PC-9 (cell line): ENCODE measurements at regions not wholly inside any gene's neighbourhood (a gene's known extent, or its start where the extent isn't known, plus 50 kb on each side); places are given as distances from the start of the nearest gene placed in this dataset.

ENCODE experiments used
- EZH2 ChIP-seq: fragments of 200-600 bp; sonication (generic); IDR thresholded peaks from 2 replicates; pipeline ENCODE4 v1.8.0; 2017; ENCODE audit warnings: antibody characterized with exemption, low read depth
- TF ChIP-seq, protein P1 (sequence below): fragments of 200-600 bp; sonication (generic); conservative IDR thresholded peaks from 2 replicates; pipeline ENCODE4 v1.6.1; 2017; ENCODE audit warnings: mixed run types, antibody characterized with exemption, mild to moderate bottlenecking, moderate library complexity

- TF ChIP-seq, protein P1, sequence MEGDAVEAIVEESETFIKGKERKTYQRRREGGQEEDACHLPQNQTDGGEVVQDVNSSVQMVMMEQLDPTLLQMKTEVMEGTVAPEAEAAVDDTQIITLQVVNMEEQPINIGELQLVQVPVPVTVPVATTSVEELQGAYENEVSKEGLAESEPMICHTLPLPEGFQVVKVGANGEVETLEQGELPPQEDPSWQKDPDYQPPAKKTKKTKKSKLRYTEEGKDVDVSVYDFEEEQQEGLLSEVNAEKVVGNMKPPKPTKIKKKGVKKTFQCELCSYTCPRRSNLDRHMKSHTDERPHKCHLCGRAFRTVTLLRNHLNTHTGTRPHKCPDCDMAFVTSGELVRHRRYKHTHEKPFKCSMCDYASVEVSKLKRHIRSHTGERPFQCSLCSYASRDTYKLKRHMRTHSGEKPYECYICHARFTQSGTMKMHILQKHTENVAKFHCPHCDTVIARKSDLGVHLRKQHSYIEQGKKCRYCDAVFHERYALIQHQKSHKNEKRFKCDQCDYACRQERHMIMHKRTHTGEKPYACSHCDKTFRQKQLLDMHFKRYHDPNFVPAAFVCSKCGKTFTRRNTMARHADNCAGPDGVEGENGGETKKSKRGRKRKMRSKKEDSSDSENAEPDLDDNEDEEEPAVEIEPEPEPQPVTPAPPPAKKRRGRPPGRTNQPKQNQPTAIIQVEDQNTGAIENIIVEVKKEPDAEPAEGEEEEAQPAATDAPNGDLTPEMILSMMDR: no peak
- TF ChIP-seq EZH2: no peak
These were observed 509.2 kb upstream of the SLC35B3 start for GRCh38 chr6:8944548-8944947.
